ENCODE measurements at regions not wholly inside any gene's neighbourhood (a gene's known extent, or its start where the extent isn't known, plus 50 kb on each side); places are given as distances from the start of the nearest gene placed in this dataset.

DNA sequence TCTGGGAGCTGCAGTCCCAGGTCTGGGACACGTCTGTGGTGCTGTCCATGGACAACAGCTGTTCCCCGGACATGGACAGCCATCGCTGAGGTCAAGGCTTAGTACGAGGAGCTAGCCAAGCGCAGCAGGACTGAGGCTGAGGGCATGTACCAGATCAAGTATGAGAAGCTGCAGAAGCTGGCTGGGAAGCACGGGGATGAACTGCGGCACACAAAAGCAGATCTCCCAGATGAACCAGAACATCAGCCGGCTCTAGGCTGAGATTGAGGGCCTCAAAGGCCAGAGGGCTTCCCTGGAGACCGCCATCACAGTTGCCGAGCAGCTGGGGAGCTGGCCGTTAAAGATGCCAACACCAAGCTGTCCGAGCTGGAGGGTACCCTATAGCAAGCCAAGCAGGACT, 375.3 kb downstream of the SEC23A start:
- Histone ChIP-seq H3K36me3 (ENCODE audit: control insufficient read depth in 2 of 2, insufficient read depth in 2 of 2, low read length in 2 of 2) (no peaks in the 10 kb centered on the region), H3K27ac (ENCODE audit: low read depth in 2 of 2, low read length in 2 of 2) (no peak overlapping the region), H3K9ac (ENCODE audit: low read depth in 1 of 2, low read length in 2 of 2) (no peak overlapping the region), H3K4me1 (ENCODE audit: control insufficient read depth in 2 of 2, insufficient read depth in 2 of 2, low read length in 2 of 2) (no peaks in the 10 kb centered on the region), H3K4me3 (ENCODE audit: low read length in 2 of 2) (no peak overlapping the region), H3K27me3 (ENCODE audit: control insufficient read depth in 2 of 2, insufficient read depth in 2 of 2, low read length in 2 of 2) (no peaks in the 10 kb centered on the region), H3K9me3 (ENCODE audit: control insufficient read depth in 2 of 2, low read length in 2 of 2) (no peaks in the 10 kb centered on the region)

DNA sequence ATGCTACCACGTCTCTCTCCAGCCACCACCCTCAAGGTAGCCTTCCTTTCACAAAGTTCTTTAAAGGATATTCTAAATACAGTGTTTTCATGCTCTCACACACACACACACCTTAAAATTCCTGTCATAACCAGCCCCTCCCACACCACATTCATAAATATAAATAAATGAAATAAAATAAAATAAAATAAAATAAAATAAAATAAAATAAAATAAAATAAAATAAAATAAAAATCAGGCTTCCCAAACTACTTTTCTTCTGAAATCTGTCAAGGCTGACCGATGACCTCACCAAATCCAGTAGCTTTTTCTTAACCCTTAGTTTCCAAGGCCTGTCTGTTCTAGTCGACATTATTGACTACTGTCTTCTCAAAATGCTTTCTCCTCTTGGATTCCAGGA, 378.4 kb downstream of the SEC23A start:
- Histone ChIP-seq H3K36me3 (ENCODE audit: control insufficient read depth in 2 of 2, insufficient read depth in 2 of 2, low read length in 2 of 2) (no peaks in the 10 kb centered on the region), H3K9me3 (ENCODE audit: control insufficient read depth in 2 of 2, low read length in 2 of 2) (no peaks in the 10 kb centered on the region), H3K27me3 (ENCODE audit: control insufficient read depth in 2 of 2, insufficient read depth in 2 of 2, low read length in 2 of 2) (no peaks in the 10 kb centered on the region), H3K4me3 (ENCODE audit: low read length in 2 of 2) (no peak overlapping the region), H3K27ac (ENCODE audit: low read depth in 2 of 2, low read length in 2 of 2) (no peak overlapping the region), H3K4me1 (ENCODE audit: control insufficient read depth in 2 of 2, insufficient read depth in 2 of 2, low read length in 2 of 2) (no peaks in the 10 kb centered on the region), H3K9ac (ENCODE audit: low read depth in 1 of 2, low read length in 2 of 2) (no peak overlapping the region)

DNA sequence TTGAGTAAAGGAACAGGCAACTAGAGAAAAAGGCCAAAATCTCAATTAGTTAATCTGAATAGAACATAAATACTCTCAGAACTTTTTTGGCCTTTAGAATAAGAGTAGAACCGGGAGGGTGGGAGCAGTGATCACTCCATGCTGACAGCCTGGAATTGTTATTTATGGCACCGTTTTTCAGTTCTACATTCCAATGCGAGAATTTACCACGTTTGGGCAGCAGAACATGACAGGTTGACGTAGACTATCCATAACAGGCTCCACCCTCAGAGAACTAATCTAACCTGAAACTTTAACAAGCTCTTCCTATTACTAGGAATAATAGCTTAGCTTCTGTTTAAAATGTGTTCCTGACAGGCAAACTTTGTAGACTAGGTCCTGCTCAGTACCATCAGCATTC, 379.1 kb downstream of the SEC23A start:
- no peak overlapping the region for H3K4me3 ChIP-seq (ENCODE audit: low read length in 2 of 2)
- H3K27me3 ChIP-seq (ENCODE audit: control insufficient read depth in 2 of 2, insufficient read depth in 2 of 2, low read length in 2 of 2) = no peaks in the 10 kb centered on the region
- H3K4me1 ChIP-seq (ENCODE audit: control insufficient read depth in 2 of 2, insufficient read depth in 2 of 2, low read length in 2 of 2) = no peaks in the 10 kb centered on the region
- no peak overlapping the region for H3K9ac ChIP-seq (ENCODE audit: low read depth in 1 of 2, low read length in 2 of 2)
- H3K27ac ChIP-seq (ENCODE audit: low read depth in 2 of 2, low read length in 2 of 2) = no peak overlapping the region
- no peaks in the 10 kb centered on the region for H3K36me3 ChIP-seq (ENCODE audit: control insufficient read depth in 2 of 2, insufficient read depth in 2 of 2, low read length in 2 of 2)
- H3K9me3 ChIP-seq (ENCODE audit: control insufficient read depth in 2 of 2, low read length in 2 of 2) = no peaks in the 10 kb centered on the region

DNA sequence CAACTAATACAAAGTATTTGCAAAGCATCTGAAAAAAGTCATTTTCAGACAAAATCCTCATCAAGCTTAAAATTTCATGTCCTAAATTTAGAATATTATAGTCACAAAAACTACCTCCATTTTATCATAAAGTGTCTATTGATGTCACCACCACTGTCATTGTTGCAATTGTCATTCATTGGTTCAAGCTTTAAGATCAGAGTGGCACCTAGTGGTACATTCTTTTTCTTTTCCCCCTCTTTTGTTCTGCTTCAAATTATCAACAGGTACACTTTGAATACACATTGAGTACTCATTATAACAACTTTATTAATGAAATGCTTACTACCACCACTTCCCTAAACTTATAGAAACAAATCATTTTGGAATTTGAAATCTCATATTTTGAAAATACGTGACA, 379.8 kb downstream of the SEC23A start:
- Histone ChIP-seq H3K9ac (ENCODE audit: low read depth in 1 of 2, low read length in 2 of 2) (no peak overlapping the region), H3K4me3 (ENCODE audit: low read length in 2 of 2) (no peak overlapping the region), H3K27ac (ENCODE audit: low read depth in 2 of 2, low read length in 2 of 2) (no peak overlapping the region), H3K36me3 (ENCODE audit: control insufficient read depth in 2 of 2, insufficient read depth in 2 of 2, low read length in 2 of 2) (no peaks in the 10 kb centered on the region), H3K4me1 (ENCODE audit: control insufficient read depth in 2 of 2, insufficient read depth in 2 of 2, low read length in 2 of 2) (no peaks in the 10 kb centered on the region), H3K9me3 (ENCODE audit: control insufficient read depth in 2 of 2, low read length in 2 of 2) (no peaks in the 10 kb centered on the region), H3K27me3 (ENCODE audit: control insufficient read depth in 2 of 2, insufficient read depth in 2 of 2, low read length in 2 of 2) (no peaks in the 10 kb centered on the region)

DNA sequence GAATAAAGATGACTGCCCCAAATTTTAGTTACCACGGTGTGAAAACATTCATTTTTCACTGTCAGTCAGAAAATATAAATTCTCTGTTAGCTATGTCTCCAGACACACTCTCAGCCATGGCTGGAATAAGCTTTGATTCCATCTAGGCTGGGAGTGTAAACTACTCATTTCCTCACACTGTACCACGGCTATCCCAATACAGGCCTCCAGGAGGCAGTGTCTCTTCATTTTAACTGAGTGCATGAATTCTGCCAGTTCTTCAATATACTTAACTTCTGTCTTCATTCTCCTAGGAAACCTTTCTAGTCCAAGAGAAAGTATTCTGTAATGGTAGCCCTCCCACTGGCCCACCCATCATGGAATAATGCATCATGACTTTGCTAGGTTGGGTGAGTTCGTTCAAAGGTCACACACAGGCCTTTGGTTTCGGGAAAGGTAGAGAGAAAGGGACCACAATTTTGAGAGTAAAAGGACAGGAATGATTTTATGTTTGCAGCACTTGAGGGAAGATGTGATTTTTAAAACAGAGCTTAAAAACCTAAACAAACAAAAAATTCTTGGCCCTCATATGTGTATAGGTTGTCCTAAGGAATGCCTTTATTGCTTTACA, 381.1 kb downstream of the SEC23A start:
- Histone ChIP-seq H3K27me3 (ENCODE audit: control insufficient read depth in 2 of 2, insufficient read depth in 2 of 2, low read length in 2 of 2) (no peaks in the 10 kb centered on the region), H3K9me3 (ENCODE audit: control insufficient read depth in 2 of 2, low read length in 2 of 2) (no peaks in the 10 kb centered on the region), H3K27ac (ENCODE audit: low read depth in 2 of 2, low read length in 2 of 2) (no peak overlapping the region), H3K36me3 (ENCODE audit: control insufficient read depth in 2 of 2, insufficient read depth in 2 of 2, low read length in 2 of 2) (no peaks in the 10 kb centered on the region), H3K4me1 (ENCODE audit: control insufficient read depth in 2 of 2, insufficient read depth in 2 of 2, low read length in 2 of 2) (no peaks in the 10 kb centered on the region), H3K4me3 (ENCODE audit: low read length in 2 of 2) (no peak overlapping the region), H3K9ac (ENCODE audit: low read depth in 1 of 2, low read length in 2 of 2) (no peak overlapping the region)

DNA sequence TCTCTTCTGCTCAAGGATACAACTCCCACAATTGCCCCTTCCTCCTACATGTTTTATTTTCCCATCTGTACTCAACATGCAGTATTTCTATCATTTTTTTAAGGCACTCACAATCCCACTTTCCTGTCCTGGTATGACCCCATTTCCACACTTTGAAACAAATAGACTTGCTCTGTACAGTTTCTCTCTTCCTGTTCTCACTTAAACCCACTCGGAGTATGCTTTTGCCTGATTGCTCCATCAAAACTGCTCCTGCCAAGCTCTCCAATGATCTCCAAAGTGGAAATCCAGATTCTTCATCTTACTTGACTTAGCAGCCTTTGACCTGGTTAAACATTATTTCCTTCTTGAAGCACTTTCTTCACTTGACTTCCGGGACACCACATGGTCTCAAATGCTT, 384.5 kb downstream of the SEC23A start:
- no peak overlapping the region for H3K9ac ChIP-seq (ENCODE audit: low read depth in 1 of 2, low read length in 2 of 2)
- H3K36me3 ChIP-seq (ENCODE audit: control insufficient read depth in 2 of 2, insufficient read depth in 2 of 2, low read length in 2 of 2) = no peaks in the 10 kb centered on the region
- no peaks in the 10 kb centered on the region for H3K9me3 ChIP-seq (ENCODE audit: control insufficient read depth in 2 of 2, low read length in 2 of 2)
- H3K4me3 ChIP-seq (ENCODE audit: low read length in 2 of 2) = no peak overlapping the region
- H3K27ac ChIP-seq (ENCODE audit: low read depth in 2 of 2, low read length in 2 of 2) = no peak overlapping the region
- H3K4me1 ChIP-seq (ENCODE audit: control insufficient read depth in 2 of 2, insufficient read depth in 2 of 2, low read length in 2 of 2) = no peaks in the 10 kb centered on the region
- H3K27me3 ChIP-seq (ENCODE audit: control insufficient read depth in 2 of 2, insufficient read depth in 2 of 2, low read length in 2 of 2) = no peaks in the 10 kb centered on the region

DNA sequence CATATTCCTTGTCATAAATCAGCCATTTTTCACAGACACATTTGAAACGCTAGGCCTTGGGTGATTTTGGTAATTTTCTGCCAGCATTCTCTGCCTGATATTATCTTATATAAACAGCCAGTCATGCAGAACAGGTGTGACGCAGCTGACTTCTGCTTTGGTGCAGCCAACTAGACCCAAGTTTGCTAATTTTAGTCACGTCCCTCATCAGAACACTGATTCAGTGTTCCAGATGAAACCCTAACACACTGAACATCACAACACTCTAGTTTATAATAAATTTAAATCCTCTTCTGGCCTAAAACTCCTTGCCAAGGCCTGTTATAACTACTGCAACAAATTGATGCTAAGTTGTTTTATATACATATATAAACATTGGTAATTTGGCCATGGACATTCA, 386.1 kb downstream of the SEC23A start:
- H3K27ac ChIP-seq (ENCODE audit: low read depth in 2 of 2, low read length in 2 of 2) = no peak overlapping the region
- no peaks in the 10 kb centered on the region for H3K27me3 ChIP-seq (ENCODE audit: control insufficient read depth in 2 of 2, insufficient read depth in 2 of 2, low read length in 2 of 2)
- H3K9ac ChIP-seq (ENCODE audit: low read depth in 1 of 2, low read length in 2 of 2) = no peak overlapping the region
- H3K4me1 ChIP-seq (ENCODE audit: control insufficient read depth in 2 of 2, insufficient read depth in 2 of 2, low read length in 2 of 2) = no peaks in the 10 kb centered on the region
- no peaks in the 10 kb centered on the region for H3K36me3 ChIP-seq (ENCODE audit: control insufficient read depth in 2 of 2, insufficient read depth in 2 of 2, low read length in 2 of 2)
- H3K9me3 ChIP-seq (ENCODE audit: control insufficient read depth in 2 of 2, low read length in 2 of 2) = no peaks in the 10 kb centered on the region
- H3K4me3 ChIP-seq (ENCODE audit: low read length in 2 of 2) = no peak overlapping the region

DNA sequence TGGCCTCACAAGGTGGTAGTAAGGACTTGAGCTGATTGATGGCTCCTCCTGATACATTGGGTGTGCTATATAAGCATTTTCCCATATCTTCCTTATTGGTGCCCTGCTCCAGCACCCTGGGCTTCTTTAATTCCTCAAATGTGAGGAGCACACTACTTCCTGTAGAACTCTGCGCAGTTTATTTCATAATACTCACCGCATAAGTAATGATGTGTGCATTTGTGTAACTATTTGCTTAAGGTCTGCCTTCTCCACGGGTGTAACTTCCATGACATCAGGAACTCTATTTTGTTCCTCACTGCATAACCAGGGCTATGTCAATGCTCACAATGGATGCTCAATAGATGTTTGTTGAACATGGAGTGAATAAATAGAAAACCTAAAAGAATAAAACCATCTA, 392.2 kb downstream of the SEC23A start:
- Histone ChIP-seq H3K9me3 (ENCODE audit: control insufficient read depth in 2 of 2, low read length in 2 of 2) (no peaks in the 10 kb centered on the region), H3K4me1 (ENCODE audit: control insufficient read depth in 2 of 2, insufficient read depth in 2 of 2, low read length in 2 of 2) (no peaks in the 10 kb centered on the region), H3K27ac (ENCODE audit: low read depth in 2 of 2, low read length in 2 of 2) (no peak overlapping the region), H3K4me3 (ENCODE audit: low read length in 2 of 2) (no peak overlapping the region), H3K36me3 (ENCODE audit: control insufficient read depth in 2 of 2, insufficient read depth in 2 of 2, low read length in 2 of 2) (no peaks in the 10 kb centered on the region), H3K27me3 (ENCODE audit: control insufficient read depth in 2 of 2, insufficient read depth in 2 of 2, low read length in 2 of 2) (no peaks in the 10 kb centered on the region), H3K9ac (ENCODE audit: low read depth in 1 of 2, low read length in 2 of 2) (no peak overlapping the region)

DNA sequence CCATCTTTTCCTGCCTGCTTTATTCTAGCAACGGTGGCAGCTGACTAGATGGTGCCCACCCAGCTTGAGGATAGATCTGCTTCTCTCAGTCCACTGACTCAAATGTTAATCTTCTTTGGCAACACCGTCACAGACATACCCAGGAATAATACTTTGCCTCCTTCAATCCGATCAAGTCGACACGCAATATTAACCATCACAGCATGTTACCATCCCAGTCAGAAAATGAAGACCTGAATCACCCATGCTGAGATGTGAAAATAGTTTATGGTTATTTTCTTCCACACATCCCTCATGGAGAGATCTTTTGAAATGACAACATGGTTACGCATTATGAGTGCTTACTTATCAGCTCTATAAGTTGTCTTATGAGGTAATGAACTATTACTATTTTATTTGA, 392.8 kb downstream of the SEC23A start:
- H3K27ac ChIP-seq (ENCODE audit: low read depth in 2 of 2, low read length in 2 of 2) = no peak overlapping the region
- H3K4me3 ChIP-seq (ENCODE audit: low read length in 2 of 2) = no peak overlapping the region
- no peaks in the 10 kb centered on the region for H3K9me3 ChIP-seq (ENCODE audit: control insufficient read depth in 2 of 2, low read length in 2 of 2)
- no peaks in the 10 kb centered on the region for H3K27me3 ChIP-seq (ENCODE audit: control insufficient read depth in 2 of 2, insufficient read depth in 2 of 2, low read length in 2 of 2)
- no peak overlapping the region for H3K9ac ChIP-seq (ENCODE audit: low read depth in 1 of 2, low read length in 2 of 2)
- no peaks in the 10 kb centered on the region for H3K4me1 ChIP-seq (ENCODE audit: control insufficient read depth in 2 of 2, insufficient read depth in 2 of 2, low read length in 2 of 2)
- no peaks in the 10 kb centered on the region for H3K36me3 ChIP-seq (ENCODE audit: control insufficient read depth in 2 of 2, insufficient read depth in 2 of 2, low read length in 2 of 2)

DNA sequence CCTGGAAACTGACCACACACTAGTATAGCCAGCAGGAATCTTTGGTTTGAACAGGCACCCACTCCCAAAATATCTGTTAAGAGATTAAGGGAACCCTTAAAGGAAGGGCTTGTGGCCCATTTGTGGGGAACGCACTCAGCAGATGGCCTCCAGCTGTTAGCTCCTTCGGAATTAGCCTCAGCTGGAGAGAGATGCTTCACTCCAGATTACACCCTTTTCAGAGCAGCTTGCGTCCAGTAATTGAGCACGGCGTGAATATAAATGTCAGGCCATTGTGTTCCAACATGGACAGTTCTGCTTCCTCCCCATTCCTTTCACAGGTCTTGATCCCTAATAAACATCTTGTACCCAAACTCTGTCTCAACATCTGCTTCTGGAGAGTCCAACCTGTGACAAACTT, 397.8 kb downstream of the SEC23A start:
- H3K9me3 ChIP-seq (ENCODE audit: control insufficient read depth in 2 of 2, low read length in 2 of 2) = no peaks in the 10 kb centered on the region
- H3K9ac ChIP-seq (ENCODE audit: low read depth in 1 of 2, low read length in 2 of 2) = no peak overlapping the region
- no peak overlapping the region for H3K27ac ChIP-seq (ENCODE audit: low read depth in 2 of 2, low read length in 2 of 2)

DNA sequence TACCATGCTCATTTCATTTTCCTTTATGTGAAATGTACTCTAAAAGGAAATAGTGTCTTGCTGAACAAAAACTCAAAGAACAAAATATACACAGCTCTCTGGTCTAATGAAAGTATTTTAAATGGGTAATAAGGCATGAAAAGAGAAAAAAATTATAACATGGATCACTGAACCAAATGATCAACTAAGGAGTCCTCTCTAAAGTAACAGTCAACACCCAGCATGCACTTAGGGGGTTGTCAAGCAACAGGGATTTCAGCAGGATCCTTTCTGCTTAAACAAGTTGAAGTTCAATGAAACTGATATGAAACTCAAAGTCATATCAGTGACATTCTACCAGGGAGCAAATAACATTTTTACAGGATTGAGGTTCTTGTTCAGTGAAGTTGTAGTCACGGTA, 398.8 kb downstream of the SEC23A start:
- Histone ChIP-seq H3K4me1 (ENCODE audit: control insufficient read depth in 2 of 2, insufficient read depth in 2 of 2, low read length in 2 of 2) (no peaks in the 10 kb centered on the region), H3K27me3 (ENCODE audit: control insufficient read depth in 2 of 2, insufficient read depth in 2 of 2, low read length in 2 of 2) (no peaks in the 10 kb centered on the region), H3K4me3 (ENCODE audit: low read length in 2 of 2) (no peak overlapping the region), H3K9me3 (ENCODE audit: control insufficient read depth in 2 of 2, low read length in 2 of 2) (no peaks in the 10 kb centered on the region), H3K36me3 (ENCODE audit: control insufficient read depth in 2 of 2, insufficient read depth in 2 of 2, low read length in 2 of 2) (no peaks in the 10 kb centered on the region), H3K9ac (ENCODE audit: low read depth in 1 of 2, low read length in 2 of 2) (no peak overlapping the region), H3K27ac (ENCODE audit: low read depth in 2 of 2, low read length in 2 of 2) (no peak overlapping the region)

More for the DNA sequence above, 397.8 kb downstream of the SEC23A start:
- no peaks in the 10 kb centered on the region for H3K27me3 ChIP-seq (ENCODE audit: control insufficient read depth in 2 of 2, insufficient read depth in 2 of 2, low read length in 2 of 2)
- no peak overlapping the region for H3K4me3 ChIP-seq (ENCODE audit: low read length in 2 of 2)
- H3K4me1 ChIP-seq (ENCODE audit: control insufficient read depth in 2 of 2, insufficient read depth in 2 of 2, low read length in 2 of 2) = no peaks in the 10 kb centered on the region
- H3K36me3 ChIP-seq (ENCODE audit: control insufficient read depth in 2 of 2, insufficient read depth in 2 of 2, low read length in 2 of 2) = no peaks in the 10 kb centered on the region
